GM18505 (cell line): ENCODE measurements at regions not wholly inside any gene's neighbourhood (a gene's known extent, or its start where the extent isn't known, plus 50 kb on each side); places are given as distances from the start of the nearest gene placed in this dataset.
"Not testable (repeated sequence)": the region's sequence is repeated elsewhere in the genome, so short reads cannot be mapped to it uniquely, and the experiment has no call there.

Experiments used
- ATAC-seq: cut with Tn5 transposase; IDR thresholded peaks from one replicate; pipeline ENCODE4 v1.9.1; 2021; ENCODE audit not compliant: unreplicated experiment
- POLR2A ChIP-seq: IDR thresholded peaks from 4 replicates; pipeline ENCODE4 v1.6.1; 2011; ENCODE audit warnings: borderline replicate concordance; ENCODE audit not compliant: insufficient read depth, insufficient read length; ENCODE audit errors: extremely low read depth

GRCh38 chr7:101679653-101680173, 50.6 kb upstream of the MYL10 start:
- not testable (repeated sequence) for ATAC-seq

DNA sequence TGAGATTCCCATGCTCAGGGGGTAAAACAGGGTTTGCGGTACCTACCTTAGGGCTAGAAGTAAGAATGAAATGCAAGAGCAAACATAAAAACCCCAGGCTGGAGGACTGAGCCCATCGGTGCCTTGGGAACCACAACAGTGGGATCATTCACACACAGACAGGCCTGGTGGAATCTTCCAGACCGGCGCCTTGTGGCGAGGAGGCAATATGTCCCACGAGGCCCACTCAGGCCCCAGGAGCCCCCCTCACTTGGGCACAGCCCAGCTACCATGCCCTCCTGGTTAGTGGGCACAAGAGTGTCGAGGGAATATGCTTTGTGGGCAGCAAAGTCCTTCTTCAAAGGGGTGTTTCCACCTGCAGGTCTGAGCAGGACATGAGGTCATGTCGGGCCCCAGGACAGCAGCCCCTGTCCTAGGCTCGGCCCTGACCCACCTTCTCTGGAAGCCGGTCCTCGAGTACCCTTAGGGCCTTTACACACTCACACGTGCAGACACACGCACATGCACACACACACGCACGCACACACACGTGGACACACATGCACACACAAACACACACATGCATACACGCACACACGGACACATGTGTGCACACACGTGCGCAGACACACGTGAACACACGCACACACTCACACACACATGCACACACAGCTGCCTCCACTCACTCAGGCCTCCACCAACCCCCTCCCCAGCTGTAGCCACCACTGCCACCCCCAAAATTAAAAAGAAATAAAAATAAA, 51.5 kb upstream of the MYL10 start:
- no peak for ATAC-seq
- no peak for TF ChIP-seq POLR2A

GRCh38 chr7:101681170-101682007, 52.3 kb upstream of the MYL10 start:
- TF ChIP-seq POLR2A = no peak
- ATAC-seq = no peak

- no peak for TF ChIP-seq POLR2A
- no peak for ATAC-seq
Measured at GRCh38 chr7:101684983-101685330, 55.9 kb upstream of the MYL10 start.

- ATAC-seq = no peak
- no peak for TF ChIP-seq POLR2A
Measured at GRCh38 chr7:101686030-101686429, 56.9 kb upstream of the MYL10 start.

DNA sequence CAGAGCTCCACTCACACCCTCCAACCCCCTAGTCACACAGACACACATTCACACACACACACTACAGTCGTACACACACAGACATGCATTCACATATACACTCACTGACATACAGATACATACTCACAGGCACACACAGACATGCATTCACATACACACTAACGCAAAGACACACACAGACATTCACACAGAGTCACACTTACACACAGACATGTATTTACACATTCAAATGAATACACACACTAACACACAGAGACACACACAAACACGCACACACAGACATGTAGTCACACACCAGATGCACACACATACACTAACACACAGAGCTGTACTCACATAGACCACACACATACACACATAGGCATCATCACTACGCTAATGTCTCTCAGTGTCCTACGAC, 58.0 kb upstream of the MYL10 start:
- ATAC-seq = no peak
- TF ChIP-seq POLR2A = no peak

- ATAC-seq = no peak
- TF ChIP-seq POLR2A = no peak
Measured at GRCh38 chr7:101687791-101688182, 58.7 kb upstream of the MYL10 start.

DNA sequence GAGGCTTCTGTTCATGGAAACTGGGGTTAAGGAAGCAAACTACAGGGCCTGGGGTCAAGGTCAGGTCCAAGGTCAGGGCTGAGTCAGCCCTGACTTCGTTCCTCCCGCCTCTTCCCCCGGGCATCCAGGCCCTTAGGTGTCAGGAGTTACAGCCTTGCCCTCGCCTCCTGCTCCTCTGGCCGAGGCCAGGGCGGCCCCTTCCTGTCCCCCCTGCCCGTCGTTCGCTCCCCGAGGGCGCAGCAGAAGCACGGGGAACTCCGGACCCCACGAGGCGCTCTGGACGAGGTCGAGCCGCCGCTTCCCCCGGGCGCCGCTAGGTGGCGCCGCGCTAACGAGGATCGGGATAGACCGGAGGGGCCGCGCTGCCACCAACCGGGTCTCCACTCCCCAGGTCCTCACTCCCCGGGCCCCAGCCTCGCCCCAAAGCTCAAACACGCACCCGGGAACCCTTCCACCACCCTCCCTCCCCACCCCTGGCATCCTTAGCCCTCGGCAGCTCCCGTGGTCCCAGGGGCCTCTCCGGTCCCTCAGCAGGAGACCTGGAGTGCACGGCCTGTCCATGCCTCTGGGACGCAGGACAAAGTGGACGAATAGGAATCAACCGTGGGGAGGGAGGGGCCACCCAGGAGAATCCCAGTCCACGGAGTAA, 59.2 kb upstream of the MYL10 start:
- ATAC-seq = no peak
- TF ChIP-seq POLR2A = no peak

DNA sequence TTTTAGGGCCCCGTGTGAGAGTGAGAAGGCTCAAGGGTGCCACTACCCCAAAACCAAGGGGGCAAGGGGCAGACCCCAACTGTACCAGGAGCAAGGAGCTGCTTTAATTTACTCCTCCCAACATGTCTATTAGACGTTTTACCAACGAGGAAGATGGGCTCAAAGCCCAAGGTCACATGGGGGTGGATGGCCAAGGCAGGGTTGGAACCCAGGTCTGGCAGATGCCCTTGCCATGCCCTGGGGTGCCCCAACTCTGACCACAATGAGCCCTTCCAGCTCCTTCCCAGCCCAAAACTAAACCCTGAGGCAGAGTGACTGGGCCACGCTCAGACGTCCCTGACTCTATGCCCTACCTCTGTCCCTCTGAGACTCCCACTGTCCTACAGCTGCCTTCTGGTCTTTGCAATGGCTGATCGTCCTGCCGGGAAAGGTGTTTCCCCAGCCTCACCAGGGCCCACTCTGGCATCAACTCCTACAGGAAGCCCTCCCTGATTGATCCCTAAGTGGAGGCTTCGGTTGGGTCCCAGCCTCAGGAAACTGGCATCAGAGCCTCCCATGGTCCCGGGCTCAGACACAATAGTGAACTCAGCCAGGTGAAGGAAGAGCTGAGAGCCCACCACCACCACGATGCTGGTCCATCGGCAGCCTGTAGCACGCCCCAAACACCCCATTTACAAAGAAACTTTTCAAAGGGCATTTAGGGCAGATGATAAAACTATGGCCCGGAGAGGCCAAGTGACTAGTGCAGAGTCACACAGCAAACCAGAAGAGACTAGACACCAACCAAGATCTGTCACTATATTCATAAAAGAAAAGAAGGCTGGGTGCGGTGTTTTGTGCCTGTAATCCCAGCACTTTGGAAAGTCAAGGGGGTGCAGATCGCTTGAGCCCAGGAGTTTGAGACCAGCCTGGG, 60.2 kb upstream of the MYL10 start:
- TF ChIP-seq POLR2A = no peak
- ATAC-seq = no peak

- ATAC-seq = no peak
- TF ChIP-seq POLR2A = no peak
Measured at GRCh38 chr7:101690061-101690460, 61.0 kb upstream of the MYL10 start.

- ATAC-seq = no peak
- no peak for TF ChIP-seq POLR2A
Measured at GRCh38 chr7:101691822-101692384, 62.8 kb upstream of the MYL10 start.

DNA sequence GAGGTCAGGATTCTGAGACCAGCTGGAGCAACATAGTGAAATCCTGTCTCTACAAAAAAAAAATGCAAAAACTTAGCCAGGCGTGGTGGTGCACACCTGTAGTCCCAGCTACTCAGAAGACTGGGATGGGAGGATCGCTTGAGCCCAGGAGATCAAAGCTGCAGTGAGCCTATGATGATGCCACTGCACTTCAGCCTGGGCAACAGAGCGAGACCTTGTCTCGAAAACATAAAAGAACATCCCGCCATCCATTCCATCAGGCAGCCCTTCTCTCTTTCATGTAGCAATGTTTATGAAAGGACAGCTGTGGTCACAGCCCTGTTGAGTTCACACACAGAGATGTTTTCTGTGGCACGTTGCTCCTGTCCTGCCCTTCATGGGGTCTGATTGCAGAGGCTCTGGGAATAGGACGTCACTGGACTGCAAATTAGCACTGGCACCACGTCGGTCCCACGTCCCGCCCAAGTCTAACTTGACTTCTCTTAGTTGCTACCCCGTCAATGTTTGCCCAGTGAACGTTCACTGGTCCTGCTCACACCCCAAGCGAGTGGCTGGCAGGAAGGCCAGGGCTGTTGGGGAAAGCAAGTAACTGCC, 64.5 kb upstream of the MYL10 start:
- no peak for TF ChIP-seq POLR2A
- ATAC-seq = no peak
